ENCODE measurements at regions not wholly inside any gene's neighbourhood (a gene's known extent, or its start where the extent isn't known, plus 50 kb on each side); places are given as distances from the start of the nearest gene placed in this dataset.
"Not testable (repeated sequence)": the region's sequence is repeated elsewhere in the genome, so short reads cannot be mapped to it uniquely, and the experiment has no call there.

DNA sequence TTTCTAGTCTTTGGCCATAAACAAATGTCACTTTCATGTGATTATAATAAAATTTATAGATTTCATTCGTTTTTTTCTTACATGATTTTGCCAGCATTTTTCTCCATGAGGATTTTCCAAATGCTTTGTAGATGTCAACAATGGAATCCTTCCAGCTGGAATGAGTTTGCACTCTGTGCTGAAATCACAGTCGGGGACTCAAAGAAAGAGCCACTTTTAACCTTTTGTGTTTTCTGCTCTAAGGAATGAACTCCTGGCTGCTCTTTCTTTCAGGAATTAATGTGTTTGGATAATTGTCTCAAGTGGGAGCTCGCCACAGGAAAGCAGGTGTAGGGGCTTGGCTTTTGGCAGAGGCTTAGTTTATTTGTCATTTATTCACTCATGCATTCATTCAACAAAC is 372.3 kb upstream of the SALL1 start:
- no peaks in the 10 kb centered on the region for H3K36me3 ChIP-seq (ENCODE audit: control insufficient read depth in 2 of 3, insufficient read depth in 3 of 3, low read length in 3 of 3)
- FAIRE-seq (peak; percentile 8), DNase-seq (peak in 2 of 5 donors; percentile 25 to 71)
- intact Hi-C loops (cut with DNase I), result no loop called here
- TF ChIP-seq, protein P1, sequence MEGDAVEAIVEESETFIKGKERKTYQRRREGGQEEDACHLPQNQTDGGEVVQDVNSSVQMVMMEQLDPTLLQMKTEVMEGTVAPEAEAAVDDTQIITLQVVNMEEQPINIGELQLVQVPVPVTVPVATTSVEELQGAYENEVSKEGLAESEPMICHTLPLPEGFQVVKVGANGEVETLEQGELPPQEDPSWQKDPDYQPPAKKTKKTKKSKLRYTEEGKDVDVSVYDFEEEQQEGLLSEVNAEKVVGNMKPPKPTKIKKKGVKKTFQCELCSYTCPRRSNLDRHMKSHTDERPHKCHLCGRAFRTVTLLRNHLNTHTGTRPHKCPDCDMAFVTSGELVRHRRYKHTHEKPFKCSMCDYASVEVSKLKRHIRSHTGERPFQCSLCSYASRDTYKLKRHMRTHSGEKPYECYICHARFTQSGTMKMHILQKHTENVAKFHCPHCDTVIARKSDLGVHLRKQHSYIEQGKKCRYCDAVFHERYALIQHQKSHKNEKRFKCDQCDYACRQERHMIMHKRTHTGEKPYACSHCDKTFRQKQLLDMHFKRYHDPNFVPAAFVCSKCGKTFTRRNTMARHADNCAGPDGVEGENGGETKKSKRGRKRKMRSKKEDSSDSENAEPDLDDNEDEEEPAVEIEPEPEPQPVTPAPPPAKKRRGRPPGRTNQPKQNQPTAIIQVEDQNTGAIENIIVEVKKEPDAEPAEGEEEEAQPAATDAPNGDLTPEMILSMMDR (IDR thresholded peaks at IDR 0.05; ENCODE audit: borderline replicate concordance, extremely low read depth, insufficient read depth), result no peak
- H3K27ac ChIP-seq (ENCODE audit: low read depth in 2 of 2, low read length in 2 of 2), result no peak overlapping the region
- H3K4me3 ChIP-seq (ENCODE audit: low read length in 3 of 3), result no peak overlapping the region
- no peaks in the 10 kb centered on the region for H3K27me3 ChIP-seq (ENCODE audit: control insufficient read depth, insufficient read depth, low read length)
- no peak overlapping the region for H3K9ac ChIP-seq (ENCODE audit: low read length in 3 of 3)
- no peaks in the 10 kb centered on the region for H3K9me3 ChIP-seq (ENCODE audit: control insufficient read depth in 2 of 3, insufficient read depth in 1 of 3, low read length in 3 of 3)
- peaks cover 0 to 3% (median 0%) of the 10 kb centered on the region in 3 donors for H3K4me1 ChIP-seq (ENCODE audit: control insufficient read depth in 2 of 3, insufficient read depth in 2 of 3, low read depth in 1 of 3, low read length in 3 of 3)

DNA sequence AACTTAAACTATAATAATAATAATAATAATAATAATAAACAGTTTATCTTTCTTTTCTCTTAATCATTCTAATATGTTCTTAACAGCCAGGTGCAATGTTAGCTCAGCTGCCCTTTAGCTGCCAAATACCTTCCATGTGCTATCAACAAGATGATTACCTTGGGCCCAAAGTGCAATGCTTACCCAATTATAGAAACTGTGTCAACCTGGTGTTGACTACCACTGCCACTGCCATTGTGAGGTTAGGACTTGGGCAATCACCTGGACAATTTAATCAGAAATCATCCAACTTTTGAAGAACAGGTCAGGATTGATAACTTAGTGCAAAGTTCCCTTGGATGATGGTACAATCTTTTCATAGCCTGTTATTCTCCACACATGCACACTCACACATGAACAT is 371.8 kb upstream of the SALL1 start:
- FAIRE-seq, result no peak
- Histone ChIP-seq H3K27me3 (ENCODE audit: control insufficient read depth, insufficient read depth, low read length) (no peaks in the 10 kb centered on the region), H3K9me3 (ENCODE audit: control insufficient read depth in 2 of 3, insufficient read depth in 1 of 3, low read length in 3 of 3) (no peaks in the 10 kb centered on the region), H3K9ac (ENCODE audit: low read length in 3 of 3) (no peak overlapping the region), H3K4me3 (ENCODE audit: low read length in 3 of 3) (no peak overlapping the region), H3K4me1 (ENCODE audit: control insufficient read depth in 2 of 3, insufficient read depth in 2 of 3, low read depth in 1 of 3, low read length in 3 of 3) (peaks cover 0 to 3% (median 0%) of the 10 kb centered on the region in 3 donors), H3K36me3 (ENCODE audit: control insufficient read depth in 2 of 3, insufficient read depth in 3 of 3, low read length in 3 of 3) (no peaks in the 10 kb centered on the region), H3K27ac (ENCODE audit: low read depth in 2 of 2, low read length in 2 of 2) (no peak overlapping the region)
- TF ChIP-seq, protein P1 (IDR thresholded peaks at IDR 0.05; ENCODE audit: borderline replicate concordance, extremely low read depth, insufficient read depth), result no peak
- no peak for DNase-seq
- intact Hi-C loops (cut with DNase I), result no loop called here

DNA sequence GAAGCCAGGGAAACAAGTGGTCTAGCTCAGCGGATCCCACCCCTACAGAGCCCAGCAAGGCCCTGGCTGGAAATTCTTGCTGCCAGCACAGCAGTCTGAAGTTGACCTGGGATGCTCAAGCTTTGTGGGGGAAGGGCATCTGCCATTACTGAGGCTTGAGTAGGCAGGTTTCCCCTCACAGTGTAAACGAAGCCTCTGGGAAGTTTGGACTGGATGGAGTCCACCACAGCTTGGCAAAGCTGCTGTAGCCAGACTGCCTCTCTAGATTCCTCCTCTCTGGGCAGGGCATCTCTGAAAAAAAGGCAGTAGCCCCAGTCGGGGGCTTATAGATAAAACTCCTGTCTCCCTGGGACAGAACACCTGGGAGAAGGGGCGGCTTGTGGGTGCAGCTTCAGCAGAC is 365.9 kb upstream of the SALL1 start:
- not testable (repeated sequence) for H3K4me1 ChIP-seq (ENCODE audit: control insufficient read depth in 2 of 3, insufficient read depth in 2 of 3, low read depth in 1 of 3, low read length in 3 of 3); DNase-seq

DNA sequence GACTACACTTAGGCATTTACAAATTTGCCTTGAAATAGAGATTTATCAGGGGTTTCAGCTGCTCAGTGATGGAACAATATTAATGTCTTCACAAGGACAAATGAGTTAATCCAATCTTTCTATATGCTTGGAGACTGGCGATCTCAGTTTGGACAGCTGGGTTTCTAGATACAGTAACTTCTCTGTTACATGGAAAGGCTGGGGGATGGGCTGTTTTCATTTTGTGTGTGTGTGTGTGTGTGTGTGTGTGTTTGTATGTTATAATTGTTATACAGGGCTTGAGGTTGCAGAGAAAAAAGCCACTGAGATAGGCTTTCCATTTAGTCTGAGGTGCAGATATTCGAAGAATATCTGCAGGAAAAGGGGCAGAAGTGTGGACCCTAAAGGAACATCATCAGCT is 359.3 kb upstream of the SALL1 start:
- H3K9me3 ChIP-seq (ENCODE audit: control insufficient read depth in 2 of 3, insufficient read depth in 1 of 3, low read length in 3 of 3), result no peaks in the 10 kb centered on the region
- FAIRE-seq (no peak), DNase-seq (no peak)
- no peaks in the 10 kb centered on the region for H3K27me3 ChIP-seq (ENCODE audit: control insufficient read depth, insufficient read depth, low read length)
- H3K9ac ChIP-seq (ENCODE audit: low read length in 3 of 3), result no peak overlapping the region
- no peak overlapping the region for H3K27ac ChIP-seq (ENCODE audit: low read depth in 2 of 2, low read length in 2 of 2)
- TF ChIP-seq, protein P1 (IDR thresholded peaks at IDR 0.05; ENCODE audit: borderline replicate concordance, extremely low read depth, insufficient read depth), result no peak
- intact Hi-C loops (cut with DNase I), result no loop called here
- no peaks in the 10 kb centered on the region for H3K4me1 ChIP-seq (ENCODE audit: control insufficient read depth in 2 of 3, insufficient read depth in 2 of 3, low read depth in 1 of 3, low read length in 3 of 3)
- no peak overlapping the region for H3K4me3 ChIP-seq (ENCODE audit: low read length in 3 of 3)
- H3K36me3 ChIP-seq (ENCODE audit: control insufficient read depth in 2 of 3, insufficient read depth in 3 of 3, low read length in 3 of 3), result no peaks in the 10 kb centered on the region

More for the DNA sequence above, 365.9 kb upstream of the SALL1 start:
- H3K27ac ChIP-seq (ENCODE audit: low read depth in 2 of 2, low read length in 2 of 2); H3K4me3 ChIP-seq (ENCODE audit: low read length in 3 of 3); H3K9ac ChIP-seq (ENCODE audit: low read length in 3 of 3); intact Hi-C loops (cut with DNase I); H3K27me3 ChIP-seq (ENCODE audit: control insufficient read depth, insufficient read depth, low read length); FAIRE-seq; H3K9me3 ChIP-seq (ENCODE audit: control insufficient read depth in 2 of 3, insufficient read depth in 1 of 3, low read length in 3 of 3); H3K36me3 ChIP-seq (ENCODE audit: control insufficient read depth in 2 of 3, insufficient read depth in 3 of 3, low read length in 3 of 3): not testable (repeated sequence)
